ENCODE measurements at regions not wholly inside any gene's neighbourhood (a gene's known extent, or its start where the extent isn't known, plus 50 kb on each side); places are given as distances from the start of the nearest gene placed in this dataset.

- WGBS, 3 donors = 37 to 55% (median 38%) methylated on average over 6 of the region's 6 CpGs
- no peak for DNase-seq
- Histone ChIP-seq H3K4me1 (no peaks in the 10 kb centered on the region), H3K36me3 (ENCODE audit: insufficient read depth in 1 of 2, low read depth in 1 of 2) (no peaks in the 10 kb centered on the region), H3K27me3 (ENCODE audit: insufficient read depth in 3 of 3, low read length in 2 of 3) (no peaks in the 10 kb centered on the region), H3K4me3 (no peak overlapping the region), H3K27ac (no peak overlapping the region), H3K9me3 (no peaks in the 10 kb centered on the region)
- TF ChIP-seq, protein P1, sequence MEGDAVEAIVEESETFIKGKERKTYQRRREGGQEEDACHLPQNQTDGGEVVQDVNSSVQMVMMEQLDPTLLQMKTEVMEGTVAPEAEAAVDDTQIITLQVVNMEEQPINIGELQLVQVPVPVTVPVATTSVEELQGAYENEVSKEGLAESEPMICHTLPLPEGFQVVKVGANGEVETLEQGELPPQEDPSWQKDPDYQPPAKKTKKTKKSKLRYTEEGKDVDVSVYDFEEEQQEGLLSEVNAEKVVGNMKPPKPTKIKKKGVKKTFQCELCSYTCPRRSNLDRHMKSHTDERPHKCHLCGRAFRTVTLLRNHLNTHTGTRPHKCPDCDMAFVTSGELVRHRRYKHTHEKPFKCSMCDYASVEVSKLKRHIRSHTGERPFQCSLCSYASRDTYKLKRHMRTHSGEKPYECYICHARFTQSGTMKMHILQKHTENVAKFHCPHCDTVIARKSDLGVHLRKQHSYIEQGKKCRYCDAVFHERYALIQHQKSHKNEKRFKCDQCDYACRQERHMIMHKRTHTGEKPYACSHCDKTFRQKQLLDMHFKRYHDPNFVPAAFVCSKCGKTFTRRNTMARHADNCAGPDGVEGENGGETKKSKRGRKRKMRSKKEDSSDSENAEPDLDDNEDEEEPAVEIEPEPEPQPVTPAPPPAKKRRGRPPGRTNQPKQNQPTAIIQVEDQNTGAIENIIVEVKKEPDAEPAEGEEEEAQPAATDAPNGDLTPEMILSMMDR (IDR thresholded peaks at IDR 0.05) = no peak
- intact Hi-C loops (cut with DNase I) = no loop called here
- ATAC-seq = no peak
Measured at GRCh38 chr5:69019668-69020375, 74.0 kb upstream of the SLC30A5 start.

- WGBS, 3 donors = 55 to 57% (median 56%) methylated on average over 5 of the region's 5 CpGs
- Histone ChIP-seq H3K36me3 (ENCODE audit: insufficient read depth in 1 of 2, low read depth in 1 of 2) (no peaks in the 10 kb centered on the region), H3K27ac (no peak overlapping the region), H3K9me3 (no peaks in the 10 kb centered on the region), H3K4me3 (no peak overlapping the region), H3K4me1 (no peaks in the 10 kb centered on the region), H3K27me3 (ENCODE audit: insufficient read depth in 3 of 3, low read length in 2 of 3) (no peaks in the 10 kb centered on the region)
- TF ChIP-seq, protein P1 (IDR thresholded peaks at IDR 0.05) = peak; percentile 42
- ATAC-seq (no peak), DNase-seq (no peak)
- intact Hi-C loops (cut with DNase I) = no loop called here
Measured at GRCh38 chr5:69024241-69024651, 69.6 kb upstream of the SLC30A5 start.

DNA sequence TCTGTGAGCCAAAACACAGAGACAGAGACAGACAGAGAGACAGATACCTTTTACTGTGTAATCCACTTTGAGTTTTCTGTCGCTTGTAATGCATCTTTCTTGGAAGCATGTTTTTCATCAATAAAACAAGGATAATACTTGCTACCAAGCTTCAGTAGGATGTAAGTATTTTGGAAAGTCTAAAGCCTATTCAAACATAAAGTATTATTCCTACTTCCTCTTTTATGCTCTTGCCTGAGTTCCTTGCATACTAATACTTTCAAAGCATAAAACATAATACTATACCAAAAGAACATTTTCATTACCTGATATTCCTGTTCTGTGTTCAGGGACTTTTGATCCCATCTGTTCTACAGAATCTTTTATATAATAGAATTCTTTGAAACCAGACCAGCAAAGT lies 64.5 kb upstream of the SLC30A5 start:
- WGBS, 3 donors = 96 to 99% (median 97%) methylated on average over 1 of the region's 1 CpG
- H3K27ac ChIP-seq = no peak overlapping the region
- H3K36me3 ChIP-seq (ENCODE audit: insufficient read depth in 1 of 2, low read depth in 1 of 2) = no peaks in the 10 kb centered on the region
- H3K4me1 ChIP-seq = no peaks in the 10 kb centered on the region
- no peaks in the 10 kb centered on the region for H3K27me3 ChIP-seq (ENCODE audit: insufficient read depth in 3 of 3, low read length in 2 of 3)
- H3K4me3 ChIP-seq = no peak overlapping the region
- TF ChIP-seq, protein P1 (IDR thresholded peaks at IDR 0.05) = no peak
- ATAC-seq (no peak), DNase-seq (no peak)
- intact Hi-C loops (cut with DNase I) = no loop called here
- H3K9me3 ChIP-seq = no peaks in the 10 kb centered on the region

DNA sequence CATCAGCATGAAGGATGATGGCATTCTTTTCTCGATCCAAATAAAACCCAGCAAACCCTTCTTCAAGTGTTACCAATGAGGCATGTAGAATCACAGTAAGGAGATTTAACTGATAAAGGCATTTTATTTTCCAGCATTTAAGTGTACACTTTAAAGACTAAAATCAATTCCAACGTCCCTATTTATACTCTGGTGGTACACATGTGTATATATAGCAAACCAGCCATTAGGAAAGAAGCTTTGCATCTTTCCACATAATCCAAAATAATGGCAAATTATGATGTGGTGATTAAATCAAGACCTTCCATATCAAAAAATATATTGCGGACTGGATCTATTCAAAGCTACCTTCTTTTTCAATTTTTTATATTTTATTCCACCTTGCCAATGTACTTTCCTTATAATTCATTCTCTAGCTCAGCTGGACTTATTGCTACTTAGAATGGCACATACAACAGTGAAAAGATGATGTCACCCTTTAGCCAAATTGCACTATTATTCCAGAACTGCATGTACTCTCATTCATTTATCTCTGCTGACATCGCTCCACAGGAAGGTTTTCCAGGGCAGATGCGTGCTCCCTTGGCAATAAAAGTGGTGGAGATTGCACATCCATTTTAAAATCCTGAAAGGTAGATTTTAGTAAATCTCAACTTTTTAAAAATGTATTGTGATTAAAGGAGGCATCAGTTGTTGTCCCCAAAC lies 63.3 kb upstream of the SLC30A5 start:
- H3K4me1 ChIP-seq = no peaks in the 10 kb centered on the region
- H3K27ac ChIP-seq = no peak overlapping the region
- ATAC-seq (no peak), DNase-seq (no peak)
- TF ChIP-seq, protein P1 (IDR thresholded peaks at IDR 0.05) = no peak
- no peak overlapping the region for H3K4me3 ChIP-seq
- H3K36me3 ChIP-seq (ENCODE audit: insufficient read depth in 1 of 2, low read depth in 1 of 2) = no peaks in the 10 kb centered on the region
- intact Hi-C loops (cut with DNase I) = loop anchor here in 1 of 2 donors (10.0 kb wide), 1 partner anchor 134 kb away; the partner anchor contains the start of gene CCNB1
- WGBS, 3 donors = 45 to 63% (median 52%) methylated on average over 5 of the region's 5 CpGs
- no peaks in the 10 kb centered on the region for H3K27me3 ChIP-seq (ENCODE audit: insufficient read depth in 3 of 3, low read length in 2 of 3)
- no peaks in the 10 kb centered on the region for H3K9me3 ChIP-seq
